SK-N-SH (cell line): ENCODE measurements at regions not wholly inside any gene's neighbourhood (a gene's known extent, or its start where the extent isn't known, plus 50 kb on each side); places are given as distances from the start of the nearest gene placed in this dataset.

Source experiments
- CTCF ChIP-seq: fragments of 200-600 bp; sonication (generic); IDR thresholded peaks from 2 replicates; pipeline ENCODE4 v1.6.1; 2017; ENCODE audit warnings: antibody characterized with exemption, mild to moderate bottlenecking, moderate library complexity
- TF ChIP-seq, protein P1 (sequence below): IDR thresholded peaks from 2 replicates; pipeline ENCODE4 v1.4.0; 2012; ENCODE audit warnings: low read depth

DNA sequence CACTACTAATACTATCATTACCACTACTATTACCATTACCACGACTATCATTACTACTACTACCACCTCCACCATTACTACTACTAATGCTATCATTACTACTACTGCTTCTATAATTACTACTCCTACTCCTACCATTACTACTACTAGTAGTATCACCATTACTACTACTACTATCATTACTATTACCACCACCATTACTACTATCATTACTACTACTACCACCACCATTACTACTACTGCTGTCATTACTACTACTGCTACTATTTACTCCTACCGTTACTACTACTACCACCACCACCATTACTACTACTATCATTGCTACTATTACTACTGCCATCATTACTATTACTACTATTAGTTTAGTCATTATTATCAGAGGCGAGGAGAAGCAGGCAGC, 140.9 kb upstream of the KCNJ15 start:
- no peak for TF ChIP-seq CTCF
- TF ChIP-seq, protein P1, sequence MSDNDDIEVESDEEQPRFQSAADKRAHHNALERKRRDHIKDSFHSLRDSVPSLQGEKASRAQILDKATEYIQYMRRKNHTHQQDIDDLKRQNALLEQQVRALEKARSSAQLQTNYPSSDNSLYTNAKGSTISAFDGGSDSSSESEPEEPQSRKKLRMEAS: no peak
